ENCODE measurements at regions not wholly inside any gene's neighbourhood (a gene's known extent, or its start where the extent isn't known, plus 50 kb on each side); places are given as distances from the start of the nearest gene placed in this dataset.
"Not testable (repeated sequence)": the region's sequence is repeated elsewhere in the genome, so short reads cannot be mapped to it uniquely, and the experiment has no call there.

DNA sequence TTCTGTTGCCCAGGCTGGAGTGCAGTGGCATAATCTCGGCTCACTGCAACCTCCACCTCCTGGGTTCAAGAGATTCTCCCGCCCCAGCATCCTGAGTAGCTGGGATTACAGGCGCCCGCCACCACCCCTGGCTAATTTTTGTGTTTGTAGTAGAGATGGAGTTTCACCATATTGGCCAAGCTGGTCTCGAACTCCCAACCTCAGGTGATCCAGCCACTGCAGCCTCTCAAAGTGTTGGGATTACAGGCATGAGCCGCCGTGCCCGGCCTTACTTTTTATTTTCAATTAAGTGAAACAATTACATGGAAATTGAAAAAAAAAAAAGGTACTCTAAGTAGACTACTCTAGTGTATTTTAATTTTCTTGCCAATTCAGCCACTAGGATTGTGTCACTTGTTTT, 145.2 kb downstream of the SNRPN start:
- TF ChIP-seq, protein P1, sequence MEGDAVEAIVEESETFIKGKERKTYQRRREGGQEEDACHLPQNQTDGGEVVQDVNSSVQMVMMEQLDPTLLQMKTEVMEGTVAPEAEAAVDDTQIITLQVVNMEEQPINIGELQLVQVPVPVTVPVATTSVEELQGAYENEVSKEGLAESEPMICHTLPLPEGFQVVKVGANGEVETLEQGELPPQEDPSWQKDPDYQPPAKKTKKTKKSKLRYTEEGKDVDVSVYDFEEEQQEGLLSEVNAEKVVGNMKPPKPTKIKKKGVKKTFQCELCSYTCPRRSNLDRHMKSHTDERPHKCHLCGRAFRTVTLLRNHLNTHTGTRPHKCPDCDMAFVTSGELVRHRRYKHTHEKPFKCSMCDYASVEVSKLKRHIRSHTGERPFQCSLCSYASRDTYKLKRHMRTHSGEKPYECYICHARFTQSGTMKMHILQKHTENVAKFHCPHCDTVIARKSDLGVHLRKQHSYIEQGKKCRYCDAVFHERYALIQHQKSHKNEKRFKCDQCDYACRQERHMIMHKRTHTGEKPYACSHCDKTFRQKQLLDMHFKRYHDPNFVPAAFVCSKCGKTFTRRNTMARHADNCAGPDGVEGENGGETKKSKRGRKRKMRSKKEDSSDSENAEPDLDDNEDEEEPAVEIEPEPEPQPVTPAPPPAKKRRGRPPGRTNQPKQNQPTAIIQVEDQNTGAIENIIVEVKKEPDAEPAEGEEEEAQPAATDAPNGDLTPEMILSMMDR (IDR thresholded peaks at IDR 0.05; ENCODE audit: control extremely low read depth in 1 of 3, insufficient read depth in 1 of 3, low read depth in 1 of 3, low read length in 3 of 3), result not testable (repeated sequence)
- TF ChIP-seq NRF1 (IDR thresholded peaks at IDR 0.05; ENCODE audit: low read depth, low read length); GABPA (IDR thresholded peaks at IDR 0.05; ENCODE audit: borderline replicate concordance, insufficient read depth, low read length); CHD1 (IDR thresholded peaks at IDR 0.05; ENCODE audit: low read depth, low read length); EP300 (IDR thresholded peaks at IDR 0.05; ENCODE audit: borderline replicate concordance in 1 of 2, low read depth in 2 of 2, low read length in 2 of 2): not testable (repeated sequence)
- TF ChIP-seq, protein P2, sequence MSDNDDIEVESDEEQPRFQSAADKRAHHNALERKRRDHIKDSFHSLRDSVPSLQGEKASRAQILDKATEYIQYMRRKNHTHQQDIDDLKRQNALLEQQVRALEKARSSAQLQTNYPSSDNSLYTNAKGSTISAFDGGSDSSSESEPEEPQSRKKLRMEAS (IDR thresholded peaks at IDR 0.05), result not testable (repeated sequence)
